ENCODE measurements at regions not wholly inside any gene's neighbourhood (a gene's known extent, or its start where the extent isn't known, plus 50 kb on each side); places are given as distances from the start of the nearest gene placed in this dataset.

DNA sequence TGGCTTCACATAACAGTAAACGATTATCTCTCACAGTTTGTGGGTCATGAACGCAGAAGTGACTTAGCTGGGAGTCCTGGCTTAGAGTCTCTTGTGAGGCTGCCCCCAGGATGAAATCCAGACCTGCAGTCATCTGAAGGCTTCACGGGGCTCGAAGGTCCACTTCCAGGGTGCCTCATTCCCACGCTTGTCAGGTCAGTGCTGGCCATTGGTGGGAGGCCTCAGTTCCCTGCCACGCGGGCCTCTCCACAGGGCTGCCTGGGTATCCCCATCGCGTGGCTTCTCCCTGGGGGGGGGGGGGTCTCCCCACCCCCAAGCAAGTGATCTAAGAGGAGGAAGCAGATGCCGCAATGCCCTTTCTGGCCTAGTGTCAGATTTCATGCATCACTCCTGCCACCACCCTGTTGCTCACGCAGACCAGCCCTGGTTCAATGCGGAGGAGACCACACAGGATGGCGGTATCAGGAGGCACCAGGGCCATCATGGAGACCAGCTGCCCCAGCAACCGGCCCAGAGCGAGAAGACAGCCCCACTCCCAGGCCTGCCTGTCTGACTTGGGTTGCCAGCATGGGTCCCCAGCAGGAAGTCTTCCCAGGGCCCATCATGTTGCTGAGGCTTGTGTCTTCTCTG, 77.3 kb upstream of the CDH5 start:
- no peak for DNase-seq (ENCODE audit: low spot score)

DNA sequence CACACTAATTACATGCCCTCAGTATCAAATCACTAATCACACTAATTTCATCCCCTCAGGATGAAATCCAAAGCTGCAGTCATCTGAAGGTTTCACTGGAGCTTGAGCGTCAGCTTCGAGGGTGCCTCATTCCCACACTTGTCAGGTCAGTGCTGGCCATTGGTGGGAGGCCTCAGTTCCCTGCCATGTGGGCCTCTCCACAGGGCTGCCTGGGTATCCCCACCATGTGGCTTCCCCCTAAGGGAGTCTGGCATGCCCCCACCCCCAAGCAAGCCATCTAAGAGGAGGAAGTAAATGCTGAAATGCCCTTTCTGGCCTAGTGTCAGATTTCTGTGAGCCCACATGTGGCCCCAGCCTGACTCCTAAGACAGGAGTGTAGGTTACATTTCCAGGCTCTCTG, 78.6 kb upstream of the CDH5 start:
- DNase-seq (ENCODE audit: low spot score): no peak

DNA sequence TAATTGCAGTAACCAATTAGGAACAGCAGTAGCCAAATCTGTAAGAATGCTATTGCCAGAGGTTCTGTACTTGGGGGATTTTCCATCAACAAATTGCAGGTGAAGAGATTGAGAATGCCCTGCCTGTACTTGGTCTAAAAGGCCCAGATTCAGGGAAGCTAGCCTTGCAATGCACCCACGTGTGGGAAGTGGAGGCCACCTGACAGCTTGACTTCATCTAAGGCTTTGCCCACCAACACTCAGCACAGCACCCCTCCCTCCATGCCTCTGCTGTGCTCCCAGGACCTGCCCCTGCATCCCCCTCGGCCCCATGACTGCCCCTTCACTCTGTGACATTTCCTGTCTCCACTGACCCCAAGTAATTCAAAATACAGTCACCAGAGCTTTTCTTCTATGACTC, 79.1 kb upstream of the CDH5 start:
- no peak for DNase-seq (ENCODE audit: low spot score)

DNA sequence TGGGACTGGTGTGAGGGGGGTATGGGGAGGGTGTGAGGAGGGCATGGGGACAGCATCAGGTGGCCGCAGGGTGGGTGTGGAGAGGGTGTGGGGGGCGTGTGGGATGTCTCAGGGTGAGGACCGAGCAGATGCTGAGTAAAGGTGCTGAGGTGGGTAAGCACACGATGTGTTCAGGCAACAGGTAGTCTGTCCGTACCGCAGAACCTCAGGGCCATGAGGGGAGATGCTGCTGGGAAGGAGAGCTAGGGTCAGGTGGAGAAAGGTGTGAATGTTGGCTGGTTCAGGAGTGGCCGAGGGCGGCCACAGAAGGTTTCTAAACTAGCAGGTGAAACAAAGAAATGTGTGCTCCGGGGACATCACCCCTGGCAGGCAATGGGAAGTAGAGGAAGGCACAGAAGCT, 80.0 kb upstream of the CDH5 start:
- no peak for DNase-seq (ENCODE audit: low spot score)

DNA sequence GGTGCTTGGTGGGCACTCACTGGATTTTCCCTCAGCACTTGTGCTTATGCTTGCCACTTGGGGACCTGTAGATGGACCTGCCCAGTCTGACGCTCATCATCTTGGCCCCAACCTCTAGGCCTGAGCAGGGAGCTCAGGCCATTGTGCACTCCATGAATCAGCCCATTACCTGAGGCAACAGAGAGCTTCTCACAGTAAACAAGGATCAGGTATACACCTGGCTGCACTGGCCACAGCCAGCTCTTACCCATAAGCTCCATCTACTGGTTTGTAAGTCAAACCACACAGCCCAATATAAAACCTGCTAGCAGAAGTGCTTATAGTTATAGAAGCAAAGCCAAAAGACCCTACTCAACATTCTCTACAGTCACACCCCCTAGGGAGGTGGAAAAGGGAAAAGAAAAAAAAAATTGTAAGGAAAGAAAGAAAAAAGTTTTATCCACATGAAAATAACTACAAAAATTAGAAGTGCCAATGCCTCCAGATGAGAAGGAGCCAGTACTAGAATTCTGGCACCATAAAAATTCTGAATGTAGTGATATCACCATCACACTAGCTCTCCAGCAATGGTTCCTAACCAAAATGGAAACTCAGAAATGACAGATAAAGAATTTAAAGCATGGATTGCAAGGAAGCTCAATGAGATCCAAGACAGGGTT, 87.8 kb upstream of the CDH5 start:
- no peak for DNase-seq (ENCODE audit: low spot score)

DNA sequence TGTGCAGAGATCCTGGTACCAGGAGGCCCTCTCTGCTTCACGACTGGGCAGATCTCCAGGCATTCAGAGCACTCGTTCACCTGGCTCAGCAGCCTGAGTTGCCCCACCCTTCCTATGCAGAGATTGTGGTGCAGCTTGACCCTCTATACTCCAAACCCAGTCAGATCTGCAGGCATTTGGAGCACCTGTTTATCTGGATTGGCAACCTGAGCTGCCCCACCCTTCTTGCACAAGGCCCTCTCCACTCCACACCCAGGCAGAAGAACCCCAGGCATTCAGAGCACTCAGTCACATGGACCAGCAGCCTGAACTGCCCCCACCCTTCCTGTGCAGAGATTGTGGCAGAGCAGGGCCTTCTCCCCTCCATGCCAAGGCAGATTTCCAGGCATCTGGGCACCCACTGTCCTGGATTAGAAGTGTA, 88.4 kb upstream of the CDH5 start:
- DNase-seq (ENCODE audit: low spot score): no peak

DNA sequence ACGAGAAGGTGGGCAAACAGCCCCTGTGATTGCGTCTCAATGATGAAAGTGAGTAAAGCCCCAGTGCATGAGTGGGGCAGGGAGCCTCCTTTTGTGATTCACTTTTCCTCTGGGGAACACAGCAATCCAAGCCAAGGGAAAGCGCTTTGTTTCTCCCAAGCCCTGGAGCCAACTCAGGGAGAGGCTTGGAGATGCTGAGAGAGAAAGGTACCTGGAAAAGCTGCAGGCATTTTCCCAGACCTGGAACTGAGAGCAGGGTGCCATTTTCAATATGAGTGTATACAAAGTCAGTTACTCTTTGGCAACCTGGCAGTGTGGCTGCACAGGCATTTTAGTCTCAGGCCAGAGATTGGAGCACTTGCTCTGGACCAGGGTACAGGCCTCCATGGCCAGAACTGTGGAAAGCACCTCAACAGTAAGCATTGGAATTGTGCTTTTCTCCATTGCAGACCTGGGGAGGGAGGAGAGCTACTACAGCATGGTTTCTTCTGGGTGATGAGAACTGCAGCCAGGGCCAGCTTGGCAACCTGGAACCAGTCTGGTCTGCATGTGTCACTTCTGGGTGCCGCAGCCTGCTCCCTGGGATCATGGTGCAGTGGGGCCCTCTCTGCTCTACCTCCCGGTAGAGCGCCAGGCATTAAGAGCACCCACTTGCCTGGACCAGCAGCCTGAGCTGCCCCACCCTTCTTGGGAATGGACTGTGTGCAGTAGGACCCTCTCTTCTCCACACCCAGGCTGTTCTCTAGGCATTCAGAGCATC, 89.0 kb upstream of the CDH5 start:
- DNase-seq (ENCODE audit: low spot score): no peak

DNA sequence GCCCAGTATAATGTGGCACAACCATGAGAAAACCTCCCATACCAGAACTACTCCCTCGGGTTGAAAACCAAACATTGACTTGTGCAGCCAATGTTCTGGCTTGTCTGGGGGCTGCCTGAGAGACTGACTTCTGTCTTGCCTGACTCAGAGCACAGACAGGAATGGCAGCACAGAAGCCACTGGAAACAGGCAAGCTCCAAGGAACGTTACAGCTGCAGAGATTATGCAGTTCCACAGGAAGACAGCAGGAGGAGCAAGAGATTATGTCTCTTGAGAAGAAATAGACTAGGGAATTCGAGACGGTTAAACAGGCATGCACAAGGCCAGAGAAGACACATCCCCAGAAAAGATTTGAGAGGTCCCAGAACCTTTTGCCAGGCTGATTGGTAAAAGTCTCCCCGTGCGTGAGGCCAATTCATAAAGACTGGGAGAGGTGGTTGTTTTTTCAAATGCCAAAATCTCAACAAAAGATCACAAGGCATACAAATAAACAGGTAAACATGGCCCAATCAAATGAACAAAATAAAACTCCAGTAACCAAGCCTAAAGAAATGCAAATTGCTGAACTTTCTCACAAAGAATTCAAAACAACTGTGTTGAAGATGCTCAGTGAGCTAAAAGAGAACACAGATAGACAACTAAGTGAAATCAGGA, 90.6 kb upstream of the CDH5 start:
- DNase-seq (ENCODE audit: low spot score): no peak

DNA sequence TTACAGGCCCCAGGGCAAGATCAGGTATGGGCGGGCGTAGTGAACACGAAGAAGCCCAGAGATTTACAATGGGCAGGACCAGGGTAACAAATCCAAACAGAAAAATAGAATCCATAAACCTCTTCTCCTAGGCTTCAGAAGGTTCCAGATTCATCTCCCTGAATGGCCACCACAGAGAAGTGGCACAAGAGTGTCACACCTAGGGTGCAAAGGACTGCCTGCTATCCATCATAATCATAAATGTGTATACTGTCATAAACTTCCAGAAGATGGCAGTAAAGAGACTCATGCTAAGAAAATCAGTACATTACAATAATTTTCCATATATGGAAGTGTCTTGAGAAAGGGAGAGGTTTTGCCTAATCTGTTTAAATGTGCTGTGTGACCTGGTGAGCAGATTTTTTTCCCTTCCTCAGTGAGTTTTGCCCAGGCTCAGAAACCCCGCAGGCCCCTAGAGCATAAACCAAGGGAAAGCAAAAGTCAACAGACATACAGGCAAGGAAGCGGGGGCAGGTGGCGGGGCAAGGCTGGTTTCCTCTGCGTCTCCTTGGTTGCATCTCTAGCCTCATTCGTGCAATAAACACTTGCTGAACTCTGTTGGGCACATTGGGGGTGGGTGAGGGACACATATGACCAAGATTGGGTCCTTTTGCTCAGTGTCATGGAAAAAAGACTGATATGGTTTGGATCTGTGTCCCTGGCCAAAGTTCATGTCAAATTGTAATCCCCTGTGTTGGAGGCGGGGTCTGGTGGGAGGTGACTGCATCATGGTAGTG, 92.0 kb upstream of the CDH5 start:
- no peak for DNase-seq (ENCODE audit: low spot score)

DNA sequence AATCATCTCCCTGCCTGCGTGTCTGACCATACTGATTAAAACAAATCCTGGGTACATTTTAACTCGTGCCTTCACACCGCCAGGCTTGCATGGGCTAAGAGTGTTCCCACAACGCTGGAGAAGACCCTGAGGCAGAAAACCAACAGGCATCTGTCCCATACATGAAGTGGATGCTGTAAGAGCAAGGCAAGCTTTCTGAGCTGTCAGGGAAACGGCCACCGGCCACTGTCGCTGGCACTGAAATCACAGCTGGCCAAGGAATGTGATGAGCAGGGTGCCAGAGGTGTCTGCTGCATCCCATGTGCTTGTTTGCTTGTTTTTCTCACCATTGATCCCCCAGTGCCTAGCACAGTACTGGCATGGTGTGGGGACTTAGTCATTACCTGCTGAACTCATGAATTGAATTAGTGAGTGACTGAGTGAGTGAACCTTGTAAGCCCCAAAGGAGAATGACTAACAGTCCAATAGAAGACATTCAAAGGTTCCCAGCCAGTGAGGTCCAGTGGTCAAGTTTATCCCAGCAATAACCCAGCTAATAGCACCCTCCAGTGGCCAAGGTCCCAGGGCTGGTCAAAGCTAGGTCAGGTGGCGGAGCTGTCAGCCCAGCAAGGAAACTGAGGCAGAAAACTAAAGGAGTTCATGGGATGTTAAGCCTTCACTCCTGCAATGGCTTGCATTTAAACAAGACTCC, 92.7 kb upstream of the CDH5 start:
- DNase-seq (ENCODE audit: low spot score): no peak

DNA sequence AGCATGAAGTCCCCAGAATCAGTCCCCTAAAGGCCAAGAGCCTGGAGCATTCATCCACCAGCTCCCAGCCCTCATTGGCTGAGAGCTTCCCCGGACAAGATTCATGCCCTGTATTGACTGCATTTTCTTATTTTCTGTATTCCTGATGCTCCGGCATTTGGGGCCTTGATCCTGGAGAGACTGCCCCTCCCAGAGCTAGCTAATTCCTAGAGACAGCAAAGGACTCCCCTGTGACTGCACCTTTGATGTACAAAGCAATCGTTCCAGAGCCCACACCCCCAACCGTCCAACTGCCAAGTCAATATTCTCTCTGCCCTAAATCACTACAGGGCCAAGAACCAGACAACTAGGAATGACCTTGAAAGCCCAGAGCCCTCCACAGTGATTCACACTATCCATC, 93.4 kb upstream of the CDH5 start:
- DNase-seq (ENCODE audit: low spot score): no peak

DNA sequence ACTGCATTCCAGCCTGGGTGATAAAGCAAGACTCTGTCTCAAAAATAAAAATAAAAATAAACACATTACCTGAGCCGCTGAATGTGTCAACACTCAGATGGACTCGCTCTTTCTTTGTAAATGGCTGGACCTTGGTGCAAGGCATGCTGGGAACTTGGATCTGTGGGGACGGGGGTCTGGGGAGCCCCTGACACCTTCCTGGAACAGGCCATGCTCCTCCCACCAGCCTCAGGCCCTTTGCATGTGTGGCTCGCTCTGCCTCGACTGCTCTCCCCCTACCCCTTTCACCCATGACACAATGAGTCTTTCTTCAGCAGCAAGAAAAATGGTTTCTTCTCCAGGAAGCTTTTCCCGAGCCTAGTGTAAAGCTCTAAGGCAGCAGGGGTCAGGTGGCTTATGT, 94.0 kb upstream of the CDH5 start:
- DNase-seq (ENCODE audit: low spot score): no peak

DNA sequence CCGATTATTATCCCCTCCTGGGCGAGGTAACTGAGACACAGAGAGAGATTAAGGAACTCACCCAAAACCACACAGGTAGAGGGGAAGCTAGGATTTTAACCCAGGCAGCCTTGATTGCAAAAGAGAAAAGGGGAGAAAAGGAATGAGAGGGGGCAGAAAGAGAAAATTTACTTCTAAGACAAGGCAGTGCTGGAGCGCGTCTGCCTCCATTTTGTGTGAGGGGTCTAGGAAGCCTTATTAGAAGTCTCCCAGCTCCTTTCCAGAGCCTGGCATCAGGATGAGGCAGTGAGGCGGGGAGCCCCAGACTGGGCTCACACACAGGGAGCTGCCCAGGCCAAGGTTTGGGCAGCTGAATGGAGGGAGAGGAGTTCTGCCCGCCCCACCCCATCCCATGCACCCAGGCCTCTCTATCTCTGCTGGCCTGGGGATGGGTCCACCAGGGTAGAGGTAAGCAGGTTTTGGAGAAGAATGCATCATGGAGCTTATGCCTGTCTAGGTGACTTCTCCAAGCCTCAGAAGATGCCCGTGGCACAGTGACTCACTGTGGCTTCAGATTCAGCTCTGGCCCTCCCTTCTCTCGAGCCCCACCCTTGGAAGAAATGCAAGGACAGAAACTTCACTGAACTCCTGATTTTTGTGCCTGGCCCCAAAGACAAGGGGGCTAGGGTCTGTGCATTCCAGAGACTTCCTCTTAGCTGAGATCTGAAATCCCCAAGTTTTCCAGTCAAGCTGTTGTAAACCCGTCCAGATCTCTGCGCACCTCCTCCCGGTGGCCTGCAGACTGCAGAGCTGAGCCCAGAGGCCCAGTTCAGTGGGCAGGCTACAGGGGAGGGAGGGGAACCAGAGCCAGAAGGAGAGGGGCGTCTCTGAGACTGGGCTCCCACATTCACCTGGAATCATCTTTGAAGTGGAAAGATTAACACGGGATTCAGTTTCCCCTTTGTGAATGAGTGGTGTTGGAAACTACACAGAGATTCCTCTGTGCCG, 95.1 kb upstream of the CDH5 start:
- DNase-seq (ENCODE audit: low spot score): no peak

DNA sequence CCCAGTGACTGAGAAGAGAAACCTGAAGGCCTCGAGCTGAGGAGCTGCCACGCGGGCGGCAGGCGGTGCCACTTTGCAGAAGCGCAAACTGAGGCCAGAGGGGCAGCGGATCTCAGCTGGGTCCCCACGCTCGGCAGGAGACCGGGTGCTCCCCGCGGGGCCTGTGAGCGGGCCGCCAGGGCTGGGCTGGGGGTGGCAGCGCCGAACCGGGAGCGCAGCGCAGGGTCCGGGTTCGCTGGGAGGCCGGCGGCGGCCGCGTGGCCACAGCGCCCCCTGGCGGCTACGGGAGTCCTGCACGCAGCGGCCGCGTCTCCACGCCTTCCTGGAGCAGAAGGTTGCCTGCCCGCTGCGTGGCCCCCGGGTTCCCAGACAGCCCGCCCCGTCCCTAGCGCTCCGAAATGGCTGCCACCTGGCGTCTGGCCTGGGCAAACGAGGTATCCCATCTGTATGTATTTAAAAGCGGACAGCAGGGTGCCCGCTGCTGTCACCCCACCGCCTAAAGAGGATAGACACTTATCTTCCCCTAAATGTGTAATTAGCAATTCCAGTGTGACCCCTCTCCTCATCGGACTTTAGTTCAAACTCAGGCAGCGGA, 96.1 kb upstream of the CDH5 start:
- DNase-seq (ENCODE audit: low spot score): peak; percentile 71

DNA sequence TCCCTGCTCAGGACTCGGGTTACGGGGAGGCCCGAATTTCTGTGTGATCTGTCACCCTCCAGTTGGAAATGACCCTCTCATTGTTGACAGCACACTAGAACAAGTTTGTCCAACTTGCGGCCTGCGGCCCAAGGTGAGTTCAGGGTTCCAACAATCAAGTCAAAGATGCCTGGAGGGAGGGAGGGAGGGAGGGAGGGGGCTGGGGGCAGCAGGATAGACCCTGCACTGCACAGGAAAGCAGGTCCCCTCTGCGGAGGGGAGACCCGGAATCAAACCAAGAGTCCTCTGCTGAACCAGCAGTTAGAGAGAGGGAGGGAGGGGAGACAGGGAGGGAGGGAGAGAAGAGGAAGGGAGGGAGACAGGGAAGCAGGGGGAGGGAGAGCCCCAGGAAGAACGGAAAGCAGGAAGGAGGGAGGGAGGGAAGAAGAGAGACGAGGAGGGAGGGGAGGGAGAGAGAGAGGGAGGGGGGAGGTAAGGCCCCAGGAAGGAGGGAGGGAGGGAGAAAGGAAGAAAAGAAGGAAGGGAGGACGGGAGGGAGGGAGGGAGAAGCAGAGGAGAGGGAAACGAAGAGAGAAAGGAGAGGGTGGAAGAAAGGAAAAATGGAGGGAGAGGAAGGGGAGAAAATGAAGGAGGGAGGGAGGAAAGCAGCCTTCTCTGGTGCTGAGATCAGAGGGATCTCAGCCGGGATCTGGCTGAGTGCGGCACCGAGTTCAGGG, 96.7 kb upstream of the CDH5 start:
- DNase-seq (ENCODE audit: low spot score): no peak

DNA sequence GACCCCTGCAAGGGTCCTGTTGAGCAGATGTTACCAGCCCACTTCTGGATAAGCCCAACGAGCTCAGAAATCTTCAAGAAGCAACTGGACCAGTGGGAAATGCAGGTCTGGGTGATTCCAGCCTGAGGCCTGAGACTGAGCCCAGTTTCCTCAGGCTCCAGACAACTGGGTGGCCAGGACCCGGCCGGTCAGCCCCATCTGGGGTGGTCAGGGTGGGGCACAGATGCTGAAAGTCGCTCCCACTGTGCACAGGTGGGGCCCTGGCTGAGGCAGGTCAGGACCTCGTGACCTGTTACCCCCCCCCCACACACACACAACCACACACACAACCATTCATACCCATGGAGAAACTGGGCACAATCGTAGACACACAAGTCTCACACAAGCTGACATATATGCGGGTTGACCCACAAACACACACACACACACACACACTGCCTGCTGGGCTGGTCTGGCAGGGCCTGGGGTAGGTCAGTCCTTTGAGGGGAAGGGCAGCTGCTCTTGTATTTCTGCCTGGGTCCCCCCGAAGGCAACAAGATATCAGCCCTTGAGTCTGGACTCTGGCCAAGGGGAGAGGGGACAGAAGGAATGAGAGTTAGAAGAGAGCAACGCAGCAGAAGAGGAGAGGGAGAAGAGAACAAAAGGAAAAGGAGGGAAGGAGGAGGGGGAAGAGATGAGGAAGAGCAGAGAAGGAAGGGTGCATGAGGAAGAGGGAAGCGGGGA, 99.0 kb upstream of the CDH5 start:
- DNase-seq (ENCODE audit: low spot score): no peak

DNA sequence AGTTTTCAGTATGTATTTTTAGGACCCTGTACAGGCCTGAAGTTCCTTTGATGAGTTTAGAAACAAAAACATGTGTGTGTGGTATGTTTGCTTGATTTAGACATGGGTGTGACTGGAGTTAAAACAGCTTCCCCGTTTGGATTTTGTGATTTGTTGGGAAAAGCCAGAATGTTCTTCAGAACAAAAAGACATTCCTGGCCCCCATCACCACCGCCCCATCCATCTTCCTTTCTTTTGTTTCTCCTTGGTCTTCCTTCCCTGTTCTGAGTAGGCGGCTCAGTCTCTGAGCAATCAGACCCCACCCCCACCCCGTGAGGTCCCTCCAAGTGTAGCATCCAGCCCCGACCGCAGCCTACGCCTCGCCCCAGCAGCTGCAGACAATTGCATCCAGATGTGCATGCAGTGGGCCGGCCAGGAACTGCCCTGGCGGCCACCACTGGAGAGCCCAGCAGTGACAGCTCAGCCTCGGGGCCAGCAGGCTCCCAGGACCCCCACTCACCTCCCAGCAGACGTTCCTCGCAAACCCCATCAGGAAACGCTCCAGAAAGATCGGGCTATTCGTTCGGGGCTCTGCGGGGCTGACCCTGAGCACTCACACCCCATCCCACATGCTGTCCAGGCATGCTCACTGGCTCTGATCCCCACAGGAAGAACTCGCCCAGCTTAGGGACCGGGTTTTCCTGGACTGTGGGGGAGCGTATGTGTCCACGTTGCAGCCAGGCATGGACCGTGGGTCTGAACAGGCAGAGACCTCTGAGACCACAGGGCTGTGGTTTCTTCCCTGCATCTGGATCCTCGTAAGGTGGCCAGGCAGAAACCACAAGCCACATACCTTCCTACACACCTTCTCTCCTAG, 99.8 kb upstream of the CDH5 start:
- DNase-seq (ENCODE audit: low spot score): no peak

All from Ammon's horn (tissue), 1 donor.